B cell (primary cell): ENCODE measurements at regions not wholly inside any gene's neighbourhood (a gene's known extent, or its start where the extent isn't known, plus 50 kb on each side); places are given as distances from the start of the nearest gene placed in this dataset.

ENCODE experiments used
- ATAC-seq: fragments of 200-7000 bp; cut with Tn5 transposase; one replicate; pipeline ENCODE4 v1.10.0; 2021; ENCODE audit warnings: low read depth, mild to moderate bottlenecking, moderate number of reproducible peaks, moderate library complexity
- CTCF ChIA-PET: fragments of 350-600 bp; sonication (Branson Sonifier 250); formaldehyde crosslinking; loops from one replicate; lab custom pipeline; 2021; ENCODE audit warnings: antibody characterized with exemption, inconsistent platforms; lab: Charles Lee
- POLR2A ChIA-PET: fragments of 350-600 bp; sonication (Branson Sonifier 250); formaldehyde crosslinking; loops from one replicate; lab custom pipeline; 2021; ENCODE audit warnings: antibody characterized with exemption; lab: Charles Lee
- DNase-seq: peaks from one replicate; pipeline ENCODE4 v3.0.0; 2013
- H2AFZ ChIP-seq: 2 replicates; pipeline ENCODE4 v1.6.1; 2012; ENCODE audit warnings: mild to moderate bottlenecking, low read depth, low read length; ENCODE audit not compliant: insufficient read depth, poor library complexity, severe bottlenecking
- H3K27ac ChIP-seq, 2 donors: 1 replicate in 1 of 2; 2 replicates in 1 of 2; pipeline ENCODE4 v1.5.1; 2012 to 2013; ENCODE audit warnings: low read length in 2 of 2, mild to moderate bottlenecking in 2 of 2, moderate library complexity in 1 of 2
- H3K27me3 ChIP-seq, 4 experiments: fragments of 200-600 bp in 1 of 4; sonication (generic) in 1 of 4; replicated peaks in 1 of 4; 1 replicate in 2 of 4; 2 replicates in 2 of 4; pipeline versions ENCODE4 v1.6.1 to v1.7.0; 2013 to 2016; ENCODE audit warnings: low read length in 3 of 4, mild to moderate bottlenecking in 2 of 4, mixed read lengths in 1 of 4, moderate library complexity in 1 of 4; ENCODE audit not compliant: insufficient read depth in 4 of 4, control insufficient read depth in 3 of 4; ENCODE audit errors: control extremely low read depth in 1 of 4
- H3K36me3 ChIP-seq, 2 experiments: replicated peaks in 1 of 2; 1 replicate in 1 of 2; 2 replicates in 1 of 2; pipeline versions ENCODE4 v1.6.1 to v1.7.1; 2013; ENCODE audit warnings: low read length in 1 of 2; ENCODE audit not compliant: insufficient read depth in 2 of 2, control insufficient read depth in 1 of 2; ENCODE audit errors: control extremely low read depth in 1 of 2, extremely low read depth in 1 of 2
- H3K4me1 ChIP-seq, 2 donors: fragments of 200-600 bp in 1 of 2; sonication (generic) in 1 of 2; 1 replicate in 1 of 2; 2 replicates in 1 of 2; pipeline versions ENCODE4 v1.5.1 to v1.6.1; 2013 to 2017; ENCODE audit warnings: low read length in 2 of 2; ENCODE audit not compliant: control insufficient read depth in 2 of 2, insufficient read depth in 2 of 2
- H3K4me2 ChIP-seq: replicated peaks from 2 replicates; pipeline ENCODE3; 2012; ENCODE audit warnings: mild to moderate bottlenecking, low read depth, low read length; ENCODE audit not compliant: poor library complexity, severe bottlenecking
- H3K4me3 ChIP-seq, 5 experiments: fragments of 200-600 bp in 1 of 5; sonication (generic) in 1 of 5; 1 replicate in 3 of 5; 2 replicates in 2 of 5; pipeline versions ENCODE4 v1.5.1 to v1.7.0; 2011 to 2016; ENCODE audit warnings: low read length in 4 of 5, mild to moderate bottlenecking in 4 of 5, low read depth in 2 of 5, control low read depth in 1 of 5, moderate library complexity in 1 of 5; ENCODE audit not compliant: insufficient read depth in 1 of 5; ENCODE audit errors: control extremely low read depth in 1 of 5, extremely low read depth in 1 of 5
- H3K79me2 ChIP-seq: fragments of 200-600 bp; sonication (generic); one replicate; pipeline ENCODE4 v1.6.0; 2016; ENCODE audit warnings: low read length; ENCODE audit not compliant: control insufficient read depth, insufficient read depth
- H3K9ac ChIP-seq: fragments of 200-600 bp; sonication (generic); 2 replicates; pipeline ENCODE4 v1.6.1; 2017; ENCODE audit warnings: mild to moderate bottlenecking, low read length, moderate library complexity
- H3K9me3 ChIP-seq, 3 donors: one replicate each; pipeline versions ENCODE4 v1.6.1 to v1.7.1; 2013; ENCODE audit warnings: low read length in 2 of 3; ENCODE audit not compliant: control insufficient read depth in 2 of 3, insufficient read depth in 1 of 3; ENCODE audit errors: control extremely low read depth in 1 of 3
- H4K20me1 ChIP-seq: 2 replicates; pipeline ENCODE4 v1.6.0; 2012; ENCODE audit warnings: mild to moderate bottlenecking, low read length; ENCODE audit not compliant: insufficient read depth, control insufficient read depth, poor library complexity, severe bottlenecking
- H3K27ac Mint-ChIP-seq: one replicate; pipeline ENCODE4 v1.8.0; 2021; ENCODE audit warnings: mixed read lengths
- H3K27me3 Mint-ChIP-seq: one replicate; pipeline ENCODE4 v1.8.0; 2021; ENCODE audit warnings: mixed read lengths
- H3K4me1 Mint-ChIP-seq: one replicate; pipeline ENCODE4 v1.8.0; 2021; ENCODE audit warnings: mixed read lengths
- H3K4me3 Mint-ChIP-seq: one replicate; pipeline ENCODE4 v1.8.0; 2021; ENCODE audit warnings: mixed read lengths
- H3K9me3 Mint-ChIP-seq: one replicate; pipeline ENCODE4 v1.8.0; 2022; ENCODE audit warnings: mixed read lengths; ENCODE audit not compliant: insufficient read depth
- CTCF ChIP-seq: fragments of 200-600 bp; IDR thresholded peaks from one replicate; pipeline ENCODE4 v1.8.0; 2022; ENCODE audit warnings: antibody characterized with exemption, mild to moderate bottlenecking
- EZH2 ChIP-seq: IDR thresholded peaks from 2 replicates; pipeline ENCODE4 v1.6.1; 2012; ENCODE audit warnings: borderline replicate concordance, low read depth, mild to moderate bottlenecking, moderate library complexity, low read length; ENCODE audit not compliant: insufficient read depth, poor library complexity, severe bottlenecking
- WGBS: methylation state at CpG from one replicate; pipeline ENCODE4 v1.1.5; 2013; ENCODE audit warnings: missing lambda C conversion rate; ENCODE audit not compliant: insufficient coverage; 5-methylcytosine and 5-hydroxymethylcytosine counted together
- intact Hi-C: fragments of 100-400 bp; cut with micrococcal nuclease; formaldehyde crosslinking; loops from one replicate; pipeline ENCODE4 v1.10.0; 2022

- TF ChIP-seq CTCF (no peak), EZH2 (no peak)
- Mint-ChIP-seq H3K9me3 (no peaks in the 10 kb centered on the region), H3K4me3 (no peak overlapping the region), H3K4me1 (no peaks in the 10 kb centered on the region), H3K27ac (no peak overlapping the region), H3K27me3 (no peaks in the 10 kb centered on the region)
- no peaks in the 10 kb centered on the region for H4K20me1 ChIP-seq
- ChIA-PET POLR2A (no interaction called here), CTCF (no interaction called here)
- H3K9me3 ChIP-seq: no peaks in the 10 kb centered on the region
- H2AFZ ChIP-seq: no peak overlapping the region
- H3K9ac ChIP-seq: no peak overlapping the region
- H3K36me3 ChIP-seq: no peaks in the 10 kb centered on the region
- intact Hi-C loops: no loop called here
- ATAC-seq (no peak), DNase-seq (no peak)
- no peak overlapping the region for H3K4me2 ChIP-seq
- H3K79me2 ChIP-seq: no peaks in the 10 kb centered on the region
- no peak overlapping the region for H3K4me3 ChIP-seq
- no peaks in the 10 kb centered on the region for H3K4me1 ChIP-seq
- H3K27me3 ChIP-seq: no peaks in the 10 kb centered on the region
- H3K27ac ChIP-seq: no peak overlapping the region
Measured at GRCh38 chr3:168624195-168624594, 528.5 kb upstream of the GOLIM4 start.

GRCh38 chr3:168622795-168623194 is 527.1 kb upstream of the GOLIM4 start:
- Histone ChIP-seq H3K9me3 (no peaks in the 10 kb centered on the region), H3K79me2 (no peaks in the 10 kb centered on the region), H3K27me3 (no peaks in the 10 kb centered on the region), H3K4me1 (no peaks in the 10 kb centered on the region), H3K27ac (no peak overlapping the region), H3K9ac (no peak overlapping the region), H4K20me1 (no peaks in the 10 kb centered on the region), H3K4me2 (no peak overlapping the region), H3K36me3 (no peaks in the 10 kb centered on the region), H2AFZ (no peak overlapping the region), H3K4me3 (no peak overlapping the region)
- Mint-ChIP-seq H3K27me3 (no peaks in the 10 kb centered on the region), H3K4me1 (no peaks in the 10 kb centered on the region), H3K4me3 (no peak overlapping the region), H3K9me3 (no peaks in the 10 kb centered on the region), H3K27ac (no peak overlapping the region)
- whole genome bisulfite sequencing: no CpG with 5 or more reads among the region's 3 CpGs
- CTCF ChIA-PET: no interaction called here
- POLR2A ChIA-PET: no interaction called here
- ATAC-seq: no peak
- no peak for TF ChIP-seq EZH2
- TF ChIP-seq CTCF: no peak
- intact Hi-C loops: no loop called here
- no peak for DNase-seq
